IMR-90 (cell line): ENCODE measurements at regions not wholly inside any gene's neighbourhood (a gene's known extent, or its start where the extent isn't known, plus 50 kb on each side); places are given as distances from the start of the nearest gene placed in this dataset.

ENCODE experiments used
- ATAC-seq: fragments of 200-7000 bp; cut with Tn5 transposase; 2 replicates; pipeline ENCODE4 v1.9.1; 2020; ENCODE audit warnings: low read depth, mild to moderate bottlenecking, moderate library complexity
- BruUV-seq: library from RNA; stranded (reverse); fragments of 400-500 nt; replicated peaks from 2 replicates; lab custom pipeline; 2021; lab: Mats Ljungman, UMichigan
- CTCF ChIA-PET: fragments of 300-600 bp; formaldehyde crosslinking; extraction: SDS; loops from one replicate; lab custom pipeline; 2021; ENCODE audit warnings: antibody characterized with exemption; lab: Yijun Ruan, JAX
- POLR2A ChIA-PET: fragments of 300-600 bp; sonication (Branson Sonifier 250); formaldehyde crosslinking; loops from one replicate; lab custom pipeline; 2022; ENCODE audit warnings: antibody characterized with exemption; ENCODE audit not compliant: unreplicated experiment; lab: Charles Lee
- DNase-seq: peaks from one replicate; pipeline ENCODE4 v3.0.0; 2013
- H2AFZ ChIP-seq: replicated peaks from 2 replicates; pipeline ENCODE3; 2013; ENCODE audit warnings: low read length, mild to moderate bottlenecking; ENCODE audit not compliant: poor library complexity
- H2AK5ac ChIP-seq: 2 replicates; pipeline ENCODE4 v1.6.1; 2013; ENCODE audit warnings: low read depth, low read length, inconsistent platforms
- H2AK9ac ChIP-seq: replicated peaks from 2 replicates; pipeline ENCODE3; 2013; ENCODE audit warnings: mild to moderate bottlenecking, low read depth, low read length, moderate library complexity; ENCODE audit not compliant: poor library complexity
- H2BK120ac ChIP-seq: 2 replicates; pipeline ENCODE4 v1.6.1; 2013; ENCODE audit warnings: low read depth, low read length, inconsistent platforms
- H2BK15ac ChIP-seq: 3 replicates; pipeline ENCODE4 v1.6.1; 2013; ENCODE audit warnings: low read depth, low read length, inconsistent platforms
- H2BK20ac ChIP-seq: 2 replicates; pipeline ENCODE4 v1.6.1; 2013; ENCODE audit warnings: low read depth, mild to moderate bottlenecking, inconsistent platforms, low read length, moderate library complexity
- H2BK5ac ChIP-seq: 2 replicates; pipeline ENCODE4 v1.6.1; 2013; ENCODE audit warnings: mild to moderate bottlenecking, low read depth, low read length, inconsistent platforms; ENCODE audit not compliant: poor library complexity, severe bottlenecking
- H3K14ac ChIP-seq: replicated peaks from 2 replicates; pipeline ENCODE4 v1.6.1; 2013; ENCODE audit warnings: low read depth, low read length, inconsistent platforms
- H3K18ac ChIP-seq: 2 replicates; pipeline ENCODE4 v1.6.1; 2013; ENCODE audit warnings: low read depth, low read length, control low read depth
- H3K23ac ChIP-seq: 2 replicates; pipeline ENCODE4 v1.6.1; 2013; ENCODE audit warnings: low read depth, low read length, inconsistent platforms
- H3K27ac ChIP-seq: 2 replicates; pipeline ENCODE4 v1.5.1; 2013; ENCODE audit warnings: mild to moderate bottlenecking, control low read depth, low read length; ENCODE audit not compliant: insufficient read depth
- H3K27me3 ChIP-seq: 2 replicates; pipeline ENCODE4 v1.6.1; 2013; ENCODE audit warnings: low read length; ENCODE audit not compliant: control insufficient read depth, insufficient read depth
- H3K36me3 ChIP-seq: 2 replicates; pipeline ENCODE4 v1.6.1; 2013; ENCODE audit warnings: low read length, mixed read lengths; ENCODE audit not compliant: control insufficient read depth, insufficient read depth
- H3K4ac ChIP-seq: 2 replicates; pipeline ENCODE4 v1.6.1; 2013; ENCODE audit warnings: low read depth, low read length, inconsistent platforms
- H3K4me1 ChIP-seq: 2 replicates; pipeline ENCODE4 v1.6.1; 2013; ENCODE audit warnings: low read length, mixed read lengths; ENCODE audit not compliant: control insufficient read depth, insufficient read depth
- H3K4me2 ChIP-seq: 2 replicates; pipeline ENCODE4 v1.6.1; 2013; ENCODE audit warnings: low read depth, mild to moderate bottlenecking, control low read depth, low read length, moderate library complexity
- H3K4me3 ChIP-seq: 2 replicates; pipeline ENCODE4 v1.5.1; 2013; ENCODE audit warnings: low read depth, mild to moderate bottlenecking, control low read depth, low read length, moderate library complexity; ENCODE audit not compliant: insufficient read depth
- H3K56ac ChIP-seq: 2 replicates; pipeline ENCODE4 v1.6.1; 2013; ENCODE audit warnings: low read length, inconsistent platforms; ENCODE audit not compliant: insufficient read depth; ENCODE audit errors: extremely low read depth
- H3K79me1 ChIP-seq, 2 experiments: 2 replicates each; pipeline ENCODE4 v1.6.1; 2013; ENCODE audit warnings: low read length in 2 of 2, inconsistent platforms in 1 of 2, low read depth in 1 of 2
- H3K9ac ChIP-seq: 2 replicates; pipeline ENCODE4 v1.6.1; 2013; ENCODE audit warnings: low read depth, low read length, control low read depth
- H3K9me1 ChIP-seq: 2 replicates; pipeline ENCODE4 v1.6.1; 2013; ENCODE audit warnings: low read length, inconsistent platforms; ENCODE audit not compliant: insufficient read depth
- H3K9me3 ChIP-seq: 2 replicates; pipeline ENCODE4 v1.6.1; 2013; ENCODE audit warnings: low read length; ENCODE audit not compliant: control insufficient read depth, insufficient read depth
- H4K20me1 ChIP-seq: 2 replicates; pipeline ENCODE4 v1.6.1; 2013; ENCODE audit warnings: low read length, inconsistent platforms; ENCODE audit not compliant: insufficient read depth
- H4K5ac ChIP-seq: 2 replicates; pipeline ENCODE4 v1.6.1; 2013; ENCODE audit warnings: mild to moderate bottlenecking, low read depth, low read length, control low read depth
- H4K8ac ChIP-seq, 2 experiments: 2 replicates each; pipeline ENCODE4 v1.6.1; 2013; ENCODE audit warnings: low read depth in 2 of 2, low read length in 2 of 2, control low read depth in 1 of 2, inconsistent platforms in 1 of 2
- H4K91ac ChIP-seq: 2 replicates; pipeline ENCODE4 v1.6.1; 2013; ENCODE audit warnings: low read depth, low read length, inconsistent platforms; ENCODE audit not compliant: insufficient read depth
- CEBPB ChIP-seq: IDR thresholded peaks from 2 replicates; pipeline ENCODE4 v1.6.1; 2012; ENCODE audit warnings: low read depth, low read length, improper control_type of control experiment
- CHD1 ChIP-seq: IDR thresholded peaks from 2 replicates; pipeline ENCODE4 v1.6.1; 2012; ENCODE audit warnings: low read depth, low read length, improper control_type of control experiment
- FOS ChIP-seq: fragments of 150-350 bp; IDR thresholded peaks from 2 replicates; pipeline ENCODE4 v1.6.1; 2016; ENCODE audit warnings: low read depth, low read length
- MAZ ChIP-seq: IDR thresholded peaks from 2 replicates; pipeline ENCODE4 v1.6.1; 2012; ENCODE audit warnings: low read depth, mild to moderate bottlenecking, low read length, improper control_type of control experiment, moderate library complexity, borderline replicate concordance
- MXI1 ChIP-seq: IDR thresholded peaks from 2 replicates; pipeline ENCODE4 v1.6.1; 2012; ENCODE audit warnings: low read depth, mild to moderate bottlenecking, low read length, moderate library complexity, borderline replicate concordance
- NFE2L2 ChIP-seq: fragments of 150-350 bp; IDR thresholded peaks from 2 replicates; pipeline ENCODE4 v1.6.1; 2016; ENCODE audit warnings: low read depth, mild to moderate bottlenecking, low read length
- POLR2A ChIP-seq: IDR thresholded peaks from 2 replicates; pipeline ENCODE4 v1.6.1; 2012; ENCODE audit warnings: mild to moderate bottlenecking, low read depth, low read length
- RAD21 ChIP-seq: IDR thresholded peaks from 2 replicates; pipeline ENCODE4 v1.6.1; 2012; ENCODE audit warnings: low read length, improper control_type of control experiment
- RFX5 ChIP-seq: IDR thresholded peaks from 2 replicates; pipeline ENCODE4 v1.8.0; 2012; ENCODE audit warnings: low read depth, mild to moderate bottlenecking, low read length, moderate library complexity
- SMC3 ChIP-seq: fragments of 150-350 bp; IDR thresholded peaks from 2 replicates; pipeline ENCODE4 v1.6.1; 2016; ENCODE audit warnings: low read depth, mild to moderate bottlenecking, antibody characterized with exemption, low read length, moderate library complexity
- WGBS, 2 experiments: methylation state at CpG; one replicate each; pipeline versions ENCODE4 v1.1.5 to v1.1.7; 2013; ENCODE audit warnings: missing lambda C conversion rate in 2 of 2; ENCODE audit not compliant: insufficient read length in 1 of 2; ENCODE audit errors: extremely low coverage in 2 of 2; 5-methylcytosine and 5-hydroxymethylcytosine counted together
- dilution Hi-C: fragments of 300-500 bp; cut with HindIII; formaldehyde crosslinking; loops from one replicate; pipeline ENCODE4 v1.14.3; 2018; ENCODE audit warnings: low sequenced_read_pairs; ENCODE audit not compliant: unreplicated experiment
- in situ Hi-C: fragments of 300-500 bp; cut with MboI; formaldehyde crosslinking; loops from 3 replicates; pipeline ENCODE4 v1.14.3; 2019; ENCODE audit warnings: low sequenced_read_pairs, inconsistent platforms, mixed read lengths
- intact Hi-C: fragments of 100-400 bp; cut with micrococcal nuclease; formaldehyde crosslinking; loops from 2 replicates; pipeline ENCODE4 v1.10.0; 2022
- TF ChIP-seq, protein P1 (sequence below): fragments of 150-350 bp; IDR thresholded peaks from 2 replicates; pipeline ENCODE4 v1.6.1; 2017; ENCODE audit warnings: mild to moderate bottlenecking, antibody characterized with exemption, low read length, low read depth
- TF ChIP-seq, protein P2 (sequence below): conservative IDR thresholded peaks from 2 replicates; pipeline ENCODE4 v1.5.1; 2012; ENCODE audit warnings: mild to moderate bottlenecking, low read depth, low read length, improper control_type of control experiment
- TF ChIP-seq, protein P3 (sequence below): fragments of 150-350 bp; IDR thresholded peaks from 2 replicates; pipeline ENCODE4 v1.6.1; 2016; ENCODE audit warnings: low read depth, mild to moderate bottlenecking, low read length, moderate library complexity, borderline replicate concordance

GRCh38 chr21:14711287-14711686 lies 165.2 kb upstream of the SAMSN1 start:
- POLR2A ChIA-PET = no interaction called here

More at GRCh38 chr21:14711287-14711686, 165.2 kb upstream of the SAMSN1 start:
- ATAC-seq (no peak), DNase-seq (no peak)
- CTCF ChIA-PET = no interaction called here
- Histone ChIP-seq H4K8ac (no peak overlapping the region), H2BK5ac (no peak overlapping the region), H3K56ac (no peak overlapping the region), H2BK120ac (no peak overlapping the region), H3K4ac (no peak overlapping the region), H3K23ac (no peak overlapping the region), H3K9ac (no peak overlapping the region), H3K79me1 (no peaks in the 10 kb centered on the region), H2BK15ac (no peak overlapping the region), H3K36me3 (no peaks in the 10 kb centered on the region), H2BK20ac (no peak overlapping the region), H2AK5ac (no peak overlapping the region), H3K9me3 (no peaks in the 10 kb centered on the region), H3K18ac (no peak overlapping the region), H3K9me1 (no peaks in the 10 kb centered on the region), H3K14ac (no peak overlapping the region), H4K5ac (no peak overlapping the region), H4K91ac (no peak overlapping the region), H2AFZ (no peak overlapping the region), H2AK9ac (no peak overlapping the region), H3K4me3 (no peak overlapping the region), H3K4me1 (no peaks in the 10 kb centered on the region), H4K20me1 (no peaks in the 10 kb centered on the region), H3K4me2 (no peak overlapping the region), H3K27ac (no peak overlapping the region), H3K27me3 (no peaks in the 10 kb centered on the region)
- WGBS, 2 experiments = no CpG with 5 or more reads among the region's 1 CpG
- TF ChIP-seq NFE2L2 = no peak
- no peak for TF ChIP-seq MXI1
- no peak for TF ChIP-seq POLR2A
- no peak for TF ChIP-seq CEBPB
- no peak for TF ChIP-seq MAZ
- no peak for TF ChIP-seq SMC3
- no peak for TF ChIP-seq RFX5
- TF ChIP-seq FOS = no peak
- TF ChIP-seq RAD21 = no peak
- TF ChIP-seq, protein P1, sequence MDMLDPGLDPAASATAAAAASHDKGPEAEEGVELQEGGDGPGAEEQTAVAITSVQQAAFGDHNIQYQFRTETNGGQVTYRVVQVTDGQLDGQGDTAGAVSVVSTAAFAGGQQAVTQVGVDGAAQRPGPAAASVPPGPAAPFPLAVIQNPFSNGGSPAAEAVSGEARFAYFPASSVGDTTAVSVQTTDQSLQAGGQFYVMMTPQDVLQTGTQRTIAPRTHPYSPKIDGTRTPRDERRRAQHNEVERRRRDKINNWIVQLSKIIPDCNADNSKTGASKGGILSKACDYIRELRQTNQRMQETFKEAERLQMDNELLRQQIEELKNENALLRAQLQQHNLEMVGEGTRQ = no peak
- TF ChIP-seq, protein P2, sequence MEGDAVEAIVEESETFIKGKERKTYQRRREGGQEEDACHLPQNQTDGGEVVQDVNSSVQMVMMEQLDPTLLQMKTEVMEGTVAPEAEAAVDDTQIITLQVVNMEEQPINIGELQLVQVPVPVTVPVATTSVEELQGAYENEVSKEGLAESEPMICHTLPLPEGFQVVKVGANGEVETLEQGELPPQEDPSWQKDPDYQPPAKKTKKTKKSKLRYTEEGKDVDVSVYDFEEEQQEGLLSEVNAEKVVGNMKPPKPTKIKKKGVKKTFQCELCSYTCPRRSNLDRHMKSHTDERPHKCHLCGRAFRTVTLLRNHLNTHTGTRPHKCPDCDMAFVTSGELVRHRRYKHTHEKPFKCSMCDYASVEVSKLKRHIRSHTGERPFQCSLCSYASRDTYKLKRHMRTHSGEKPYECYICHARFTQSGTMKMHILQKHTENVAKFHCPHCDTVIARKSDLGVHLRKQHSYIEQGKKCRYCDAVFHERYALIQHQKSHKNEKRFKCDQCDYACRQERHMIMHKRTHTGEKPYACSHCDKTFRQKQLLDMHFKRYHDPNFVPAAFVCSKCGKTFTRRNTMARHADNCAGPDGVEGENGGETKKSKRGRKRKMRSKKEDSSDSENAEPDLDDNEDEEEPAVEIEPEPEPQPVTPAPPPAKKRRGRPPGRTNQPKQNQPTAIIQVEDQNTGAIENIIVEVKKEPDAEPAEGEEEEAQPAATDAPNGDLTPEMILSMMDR = no peak
- no peak for TF ChIP-seq CHD1
- TF ChIP-seq, protein P3, sequence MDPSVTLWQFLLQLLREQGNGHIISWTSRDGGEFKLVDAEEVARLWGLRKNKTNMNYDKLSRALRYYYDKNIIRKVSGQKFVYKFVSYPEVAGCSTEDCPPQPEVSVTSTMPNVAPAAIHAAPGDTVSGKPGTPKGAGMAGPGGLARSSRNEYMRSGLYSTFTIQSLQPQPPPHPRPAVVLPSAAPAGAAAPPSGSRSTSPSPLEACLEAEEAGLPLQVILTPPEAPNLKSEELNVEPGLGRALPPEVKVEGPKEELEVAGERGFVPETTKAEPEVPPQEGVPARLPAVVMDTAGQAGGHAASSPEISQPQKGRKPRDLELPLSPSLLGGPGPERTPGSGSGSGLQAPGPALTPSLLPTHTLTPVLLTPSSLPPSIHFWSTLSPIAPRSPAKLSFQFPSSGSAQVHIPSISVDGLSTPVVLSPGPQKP = no peak
- intact Hi-C loops (no loop called here), dilution Hi-C loops (no loop called here), in situ Hi-C loops (no loop called here)
- BruUV-seq = no TSS peak
